Brain microvascular endothelial cell (primary cell): ENCODE measurements at regions not wholly inside any gene's neighbourhood (a gene's known extent, or its start where the extent isn't known, plus 50 kb on each side); places are given as distances from the start of the nearest gene placed in this dataset.

Experiments
- DNase-seq: peaks from one replicate; pipeline ENCODE4 v3.0.0-alpha.2; 2020
- H3K27ac ChIP-seq: fragments of 250-450 bp; sonication (Bioruptor Pico); 2 replicates; pipeline ENCODE4 v1.5.1; 2020; ENCODE audit warnings: mild to moderate bottlenecking, moderate library complexity
- H3K27me3 ChIP-seq: fragments of 250-450 bp; sonication (Bioruptor Pico); replicated peaks from 2 replicates; pipeline ENCODE4 v1.5.1; 2020; ENCODE audit warnings: mild to moderate bottlenecking
- H3K36me3 ChIP-seq: fragments of 250-450 bp; sonication (Bioruptor Pico); replicated peaks from 2 replicates; pipeline ENCODE4 v1.5.1; 2020; ENCODE audit warnings: mild to moderate bottlenecking
- H3K4me3 ChIP-seq: 2 replicates; pipeline ENCODE4 v1.5.1; 2011; ENCODE audit warnings: low read depth, mild to moderate bottlenecking, control low read depth, low read length, moderate library complexity
- CTCF ChIP-seq: IDR thresholded peaks from 2 replicates; pipeline ENCODE4 v1.5.1; 2011; ENCODE audit warnings: low read depth, mild to moderate bottlenecking, moderate library complexity, low read length, control low read depth, inconsistent platforms; ENCODE audit errors: missing control alignments
- in situ Hi-C: cut with HindIII; loops from 2 replicates; pipeline ENCODE4 v1.10.0; 2017; ENCODE audit warnings: low sequenced_read_pairs, low pct_ligation_motif_present

GRCh38 chr15:88739541-88739940 is 63.7 kb upstream of the ACAN start:
- no peaks in the 10 kb centered on the region for H3K36me3 ChIP-seq
- H3K4me3 ChIP-seq: no peak overlapping the region
- in situ Hi-C loops: no loop called here
- H3K27ac ChIP-seq: no peak overlapping the region
- no peak for DNase-seq
- TF ChIP-seq CTCF: no peak
- no peaks in the 10 kb centered on the region for H3K27me3 ChIP-seq

GRCh38 chr15:88740356-88740755 is 62.9 kb upstream of the ACAN start:
- no peaks in the 10 kb centered on the region for H3K27me3 ChIP-seq
- no peak for DNase-seq
- H3K36me3 ChIP-seq: no peaks in the 10 kb centered on the region
- TF ChIP-seq CTCF: no peak
- no peak overlapping the region for H3K27ac ChIP-seq
- in situ Hi-C loops: no loop called here
- H3K4me3 ChIP-seq: no peak overlapping the region

DNA sequence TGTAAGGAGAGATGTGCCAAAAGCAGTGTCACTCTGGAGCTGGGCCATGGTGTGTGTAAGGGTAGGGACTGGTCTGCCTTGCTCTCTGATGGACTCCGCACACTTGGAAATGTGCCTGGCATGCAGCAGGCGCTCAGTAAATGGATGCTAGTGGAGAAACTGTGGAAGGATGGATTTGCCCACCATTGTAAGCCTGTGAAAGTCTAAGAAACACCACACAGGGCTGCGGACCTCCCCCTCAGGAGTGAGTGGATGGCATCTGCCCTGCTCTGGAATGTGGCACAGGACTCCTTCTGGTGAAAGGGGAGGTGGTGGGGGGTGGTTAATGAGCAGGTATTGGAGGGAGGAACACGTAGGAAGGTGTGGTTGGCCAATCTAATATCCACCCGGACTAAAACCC is 62.2 kb upstream of the ACAN start:
- DNase-seq: no peak
- Histone ChIP-seq H3K4me3 (no peak overlapping the region), H3K27me3 (no peaks in the 10 kb centered on the region), H3K27ac (no peak overlapping the region), H3K36me3 (no peaks in the 10 kb centered on the region)
- no peak for TF ChIP-seq CTCF
- in situ Hi-C loops: no loop called here

DNA sequence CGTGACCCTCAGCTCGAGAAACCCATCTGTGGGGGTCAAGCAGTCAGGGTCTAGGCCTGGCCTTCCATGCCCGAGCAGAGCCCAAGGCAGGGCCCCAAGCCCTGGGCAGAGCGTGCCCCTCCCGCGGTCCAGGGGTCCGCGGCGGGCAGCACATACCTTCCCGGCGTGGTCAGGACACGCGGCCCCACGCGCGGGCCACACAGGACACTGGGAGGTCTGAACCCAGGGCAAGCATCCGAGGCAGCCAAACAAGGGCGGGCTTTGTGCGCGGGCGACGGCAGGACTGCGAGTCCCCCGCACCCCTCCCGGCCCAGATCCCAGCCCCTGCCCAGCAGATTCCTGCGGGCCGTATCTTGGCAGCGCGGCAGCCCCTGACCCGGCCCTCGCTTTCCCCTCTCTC is 61.6 kb upstream of the ACAN start:
- no peaks in the 10 kb centered on the region for H3K27me3 ChIP-seq
- no peak overlapping the region for H3K27ac ChIP-seq
- in situ Hi-C loops: no loop called here
- DNase-seq: no peak
- no peaks in the 10 kb centered on the region for H3K36me3 ChIP-seq
- H3K4me3 ChIP-seq: no peak overlapping the region
- TF ChIP-seq CTCF: no peak

DNA sequence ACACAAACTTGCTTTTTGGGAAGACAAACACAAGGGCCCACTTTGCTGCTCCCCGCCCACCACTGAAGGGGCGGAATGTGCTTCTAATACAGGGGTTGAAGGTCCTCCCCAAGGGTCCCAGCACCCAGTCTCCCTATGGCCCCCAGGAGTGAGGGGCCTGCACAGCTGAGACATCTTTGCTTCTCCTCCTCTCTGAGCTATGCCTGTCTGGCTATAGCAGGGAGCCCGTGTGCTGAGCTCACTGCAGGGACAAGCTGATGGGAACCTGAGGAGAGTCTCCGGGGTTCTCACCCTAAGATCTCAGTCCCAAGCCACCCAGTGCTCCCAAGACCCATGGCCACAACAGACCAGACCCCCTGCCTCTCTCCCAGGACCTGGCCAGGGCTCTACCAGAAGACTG is 61.1 kb upstream of the ACAN start:
- H3K4me3 ChIP-seq: no peak overlapping the region
- no peaks in the 10 kb centered on the region for H3K27me3 ChIP-seq
- no peaks in the 10 kb centered on the region for H3K36me3 ChIP-seq
- in situ Hi-C loops: no loop called here
- DNase-seq: no peak
- no peak overlapping the region for H3K27ac ChIP-seq
- no peak for TF ChIP-seq CTCF

DNA sequence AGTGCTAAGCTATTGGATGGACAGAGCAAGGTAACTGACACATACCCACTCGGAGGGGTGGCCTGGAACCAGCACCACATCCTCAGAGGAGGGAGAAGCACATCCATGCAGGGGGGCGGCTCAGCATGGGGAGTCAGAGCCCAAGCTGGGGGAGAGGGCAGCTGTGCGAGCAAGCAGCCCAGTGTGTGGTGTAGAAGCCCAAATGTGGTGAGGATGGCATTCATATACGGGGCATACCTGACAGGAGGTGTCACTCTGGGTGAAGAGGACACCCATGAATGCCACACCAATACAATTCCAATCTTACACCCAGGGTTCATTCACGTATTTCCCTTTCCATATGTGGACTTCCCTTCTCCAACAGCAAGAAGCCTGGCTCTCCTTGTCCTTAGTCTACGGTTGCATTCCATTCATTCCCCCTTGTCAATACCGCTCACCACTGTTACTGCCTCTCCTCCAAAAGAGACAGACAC is 58.7 kb upstream of the ACAN start:
- H3K27me3 ChIP-seq: no peaks in the 10 kb centered on the region
- in situ Hi-C loops: no loop called here
- DNase-seq: peak; percentile 9
- no peaks in the 10 kb centered on the region for H3K36me3 ChIP-seq
- H3K27ac ChIP-seq: no peak overlapping the region
- no peak overlapping the region for H3K4me3 ChIP-seq
- TF ChIP-seq CTCF: no peak
